CD1c-positive myeloid dendritic cell (primary cell): ENCODE measurements at regions not wholly inside any gene's neighbourhood (a gene's known extent, or its start where the extent isn't known, plus 50 kb on each side); places are given as distances from the start of the nearest gene placed in this dataset.

Experiments
- DNase-seq: peaks from one replicate; pipeline ENCODE4 v3.0.0-alpha.2; 2016; ENCODE audit errors: extremely low spot score

DNA sequence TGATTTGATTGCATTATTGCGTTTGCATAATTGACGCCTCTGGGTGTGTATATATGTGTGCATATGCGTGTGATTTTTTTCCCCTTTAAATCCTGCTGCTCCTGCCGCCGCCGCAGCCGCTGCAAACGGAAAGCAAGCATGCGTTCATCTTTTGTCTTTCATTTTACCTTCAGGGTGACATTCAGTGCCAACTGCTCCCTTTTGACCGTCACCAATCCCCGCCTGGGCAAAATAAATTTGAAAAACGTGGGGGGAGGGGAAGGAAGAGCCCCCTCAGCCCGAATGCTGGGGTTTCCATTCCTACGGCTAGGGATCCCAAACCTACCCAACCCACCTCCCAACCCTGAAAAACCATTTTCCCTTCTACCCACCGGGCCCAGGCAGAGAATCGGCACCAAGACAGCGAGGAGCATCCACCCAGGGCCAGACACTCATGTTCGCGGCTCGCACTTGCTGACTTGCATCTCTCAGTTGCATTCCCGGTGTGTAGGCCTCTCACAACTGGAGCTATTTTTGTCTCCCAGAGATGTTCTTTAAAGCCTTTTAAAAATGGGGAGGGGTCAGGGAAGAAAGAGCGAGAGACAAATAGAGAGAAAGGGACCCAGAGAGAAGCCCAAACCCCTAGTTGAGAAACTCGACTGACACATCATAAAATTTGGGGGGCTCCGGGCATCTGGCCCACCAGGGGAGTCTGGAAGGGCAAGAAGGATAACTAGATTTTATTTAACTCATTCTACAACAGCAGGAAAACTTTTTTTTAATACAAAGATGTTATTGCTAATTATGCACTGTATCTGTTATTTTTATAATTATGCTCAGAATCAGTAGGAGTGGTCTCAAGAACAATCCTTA is 367.1 kb upstream of the ESRRG start:
- DNase-seq = no peak

- DNase-seq = no peak
These were observed 366.3 kb upstream of the ESRRG start for GRCh38 chr1:217089361-217090014.

DNA sequence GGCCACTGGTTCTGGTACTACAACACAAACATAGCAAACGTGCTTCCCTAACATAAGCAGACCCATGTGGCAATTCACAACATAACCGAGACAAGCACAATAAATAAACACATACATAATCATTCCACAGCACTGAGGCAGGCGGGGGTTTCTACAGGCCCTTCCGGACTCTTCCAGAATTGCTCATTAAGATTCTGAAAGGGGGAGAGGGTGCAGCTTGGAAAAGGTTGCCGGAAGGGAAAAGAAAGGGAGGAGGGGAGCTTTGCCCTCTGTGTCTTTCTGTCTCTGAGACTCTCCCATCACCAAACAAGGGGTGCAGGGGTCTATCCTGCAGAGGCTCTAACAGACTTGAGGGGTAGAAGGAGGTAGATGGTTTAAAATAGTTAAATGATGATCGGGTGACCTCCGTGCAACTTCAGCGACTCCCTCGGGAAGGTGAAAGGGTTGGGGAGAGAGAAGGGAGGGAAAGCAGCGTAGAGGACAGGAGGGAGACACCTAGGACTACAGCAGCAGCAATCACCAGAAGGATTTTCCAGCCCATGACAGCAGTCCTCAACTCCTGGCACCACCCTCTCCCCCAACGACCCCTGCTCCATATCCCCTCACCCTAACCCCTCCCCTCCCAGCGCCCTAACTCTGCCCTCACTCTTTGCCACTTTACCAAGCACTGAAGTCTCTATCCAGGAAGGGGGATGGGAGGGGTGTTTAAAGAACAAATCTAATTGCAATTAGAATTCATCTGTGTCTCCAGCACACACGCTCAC is 365.5 kb upstream of the ESRRG start:
- no peak for DNase-seq

GRCh38 chr1:217088011-217088410 is 364.8 kb upstream of the ESRRG start:
- no peak for DNase-seq

DNA sequence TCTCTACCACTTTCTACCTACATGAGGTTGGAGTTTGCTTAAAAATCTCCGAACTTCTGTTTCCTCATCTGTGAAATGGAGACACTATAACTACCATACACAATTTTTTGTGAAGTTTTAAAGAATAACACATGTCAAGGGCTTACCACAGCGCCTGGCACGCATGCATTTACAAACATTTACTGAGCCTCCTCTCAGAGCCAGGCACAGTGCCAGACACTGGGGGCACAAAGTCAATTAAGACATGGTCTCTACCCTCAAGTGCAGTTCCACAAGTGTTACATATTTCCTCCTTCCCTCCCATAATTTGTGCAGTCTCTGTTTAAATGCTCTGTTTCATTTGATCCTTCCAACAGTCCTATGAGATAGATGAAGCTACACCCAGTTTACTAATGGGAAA is 356.4 kb upstream of the ESRRG start:
- no peak for DNase-seq

- DNase-seq = no peak
These were observed 355.7 kb upstream of the ESRRG start for GRCh38 chr1:217078959-217079358.

DNA sequence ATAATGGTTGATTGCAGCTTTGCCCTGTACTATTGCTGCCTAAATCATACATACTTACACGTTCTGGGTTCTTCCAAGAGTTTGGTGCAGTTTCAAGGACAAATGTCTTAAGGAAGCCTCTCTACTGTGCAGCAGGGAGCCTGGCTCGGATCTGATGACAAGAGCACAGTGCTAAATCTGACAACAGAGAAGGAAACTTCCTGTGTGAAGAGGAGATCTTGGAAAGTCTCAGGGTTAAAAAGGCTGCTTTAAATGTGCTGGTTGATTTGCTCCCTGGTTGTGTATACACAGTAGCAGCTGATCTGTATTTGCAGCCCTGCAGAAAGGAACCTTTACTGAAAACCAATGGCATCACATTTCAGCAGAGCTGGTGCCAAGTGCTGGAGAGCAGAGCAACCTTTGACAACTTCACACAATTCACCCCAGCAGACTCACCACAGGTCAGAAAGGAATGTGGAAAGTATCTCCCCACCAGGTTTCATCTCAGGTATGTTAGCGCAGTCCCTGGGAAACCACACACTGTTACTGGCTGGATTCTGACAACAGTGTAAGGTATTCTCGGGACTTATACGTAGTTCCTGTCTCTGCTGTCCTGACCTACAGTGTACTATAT is 355.0 kb upstream of the ESRRG start:
- DNase-seq = no peak

DNA sequence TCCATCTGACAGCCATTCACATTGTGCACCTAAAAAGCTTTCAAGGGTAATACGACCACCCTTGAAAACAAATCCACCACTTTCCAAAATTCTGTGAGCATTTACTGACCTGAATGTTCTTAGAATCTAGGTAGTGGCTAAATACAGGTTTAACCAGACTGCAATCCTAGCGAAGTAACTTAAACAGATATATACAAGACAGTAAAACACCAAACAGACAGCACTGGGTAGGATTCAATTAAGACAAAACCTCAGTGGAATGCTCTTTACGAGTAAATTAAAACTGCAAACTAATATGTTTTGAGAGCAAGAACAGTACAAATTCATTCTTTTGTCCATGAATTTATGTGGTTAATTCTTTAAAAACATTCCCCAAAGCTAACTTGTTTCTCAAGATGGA is 354.2 kb upstream of the ESRRG start:
- no peak for DNase-seq

DNA sequence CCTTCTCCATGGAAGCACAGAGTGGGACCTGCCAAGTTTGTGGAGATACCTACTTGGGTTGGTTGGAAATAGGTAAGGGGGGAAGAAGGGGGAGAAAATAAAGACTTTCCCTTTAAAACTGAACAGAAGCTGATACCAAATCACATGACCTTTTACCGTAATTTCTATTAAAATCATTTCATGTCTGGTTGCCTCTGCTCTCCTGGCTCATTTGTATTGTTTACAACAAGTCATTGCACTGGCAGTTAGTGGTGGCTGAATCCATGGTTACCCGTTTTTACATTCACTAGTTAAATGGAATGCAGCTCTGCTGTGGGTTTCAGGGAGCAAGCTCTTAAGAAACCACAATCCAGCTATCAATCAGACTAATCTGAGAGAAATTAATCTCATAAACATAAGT is 353.7 kb upstream of the ESRRG start:
- no peak for DNase-seq

- no peak for DNase-seq
These were observed 349.7 kb upstream of the ESRRG start for GRCh38 chr1:217072926-217073325.

DNA sequence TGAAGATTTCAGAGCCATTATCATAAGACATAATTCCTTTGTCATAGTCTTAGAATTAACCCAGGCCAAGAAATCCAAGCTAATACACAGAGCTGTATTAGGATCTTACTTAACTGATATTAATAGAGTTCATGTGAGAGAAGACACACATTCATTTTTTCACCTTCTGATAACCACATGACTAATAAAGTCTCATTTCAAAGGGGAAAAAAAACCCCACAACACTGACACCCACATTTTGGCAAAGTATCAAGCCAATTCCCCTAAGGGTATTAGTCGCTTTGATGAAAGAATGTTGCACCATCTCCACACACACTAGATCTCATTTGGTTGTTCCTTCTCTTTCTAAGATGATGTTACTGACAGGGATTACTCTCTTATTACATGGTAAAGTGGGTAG is 344.4 kb upstream of the ESRRG start:
- no peak for DNase-seq

DNA sequence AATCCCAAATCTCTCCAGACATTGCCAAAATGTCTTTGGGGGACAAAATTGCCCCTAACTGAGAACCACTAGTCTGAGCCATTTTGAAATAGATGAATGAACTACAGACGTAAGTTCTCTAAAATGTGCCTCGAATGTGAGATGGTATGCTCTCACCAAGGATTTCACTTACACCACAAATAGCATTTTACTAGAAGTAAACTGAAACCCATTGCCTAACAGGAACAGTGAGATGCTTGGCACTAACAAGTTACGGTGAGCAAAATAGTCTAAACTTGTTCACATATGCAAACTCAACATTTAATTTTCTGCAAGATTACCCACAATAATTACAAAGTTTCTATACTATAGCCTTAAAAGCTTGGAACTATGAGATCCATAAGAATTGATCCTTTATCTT is 343.6 kb upstream of the ESRRG start:
- no peak for DNase-seq

DNA sequence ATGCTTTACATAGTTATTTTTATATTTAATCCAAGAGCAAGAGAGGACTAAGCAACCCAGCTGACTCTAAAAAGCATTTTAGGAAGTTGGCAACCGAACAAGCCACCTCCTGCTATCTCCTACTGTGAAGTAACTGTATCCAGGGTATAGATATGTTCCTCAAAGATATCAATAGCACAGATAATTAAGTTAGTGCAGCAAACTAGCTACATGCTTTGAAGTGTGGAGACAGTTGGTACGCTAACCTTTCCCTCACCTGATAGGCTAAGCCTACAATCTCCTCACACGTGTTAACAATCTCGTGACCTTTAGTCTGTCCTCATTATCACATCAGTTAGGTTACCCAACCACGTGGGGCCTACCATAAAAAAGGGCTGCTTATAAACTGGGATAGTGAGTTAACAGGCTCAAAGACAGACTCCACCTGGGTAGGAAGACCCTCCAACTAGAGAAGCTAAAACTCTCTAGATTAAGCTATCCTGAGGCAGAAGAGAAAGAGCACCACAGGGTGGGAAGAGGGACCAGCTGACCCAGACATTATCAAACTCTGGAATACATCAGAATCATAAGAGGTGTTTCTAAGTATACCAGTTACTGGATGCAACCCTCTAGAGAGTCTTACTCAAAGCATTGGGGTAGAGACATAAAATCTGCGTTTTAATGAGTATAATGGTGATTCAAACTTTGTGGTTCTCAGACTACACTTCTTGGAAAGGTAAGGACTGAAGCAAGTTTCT is 340.1 kb upstream of the ESRRG start:
- DNase-seq = no peak

DNA sequence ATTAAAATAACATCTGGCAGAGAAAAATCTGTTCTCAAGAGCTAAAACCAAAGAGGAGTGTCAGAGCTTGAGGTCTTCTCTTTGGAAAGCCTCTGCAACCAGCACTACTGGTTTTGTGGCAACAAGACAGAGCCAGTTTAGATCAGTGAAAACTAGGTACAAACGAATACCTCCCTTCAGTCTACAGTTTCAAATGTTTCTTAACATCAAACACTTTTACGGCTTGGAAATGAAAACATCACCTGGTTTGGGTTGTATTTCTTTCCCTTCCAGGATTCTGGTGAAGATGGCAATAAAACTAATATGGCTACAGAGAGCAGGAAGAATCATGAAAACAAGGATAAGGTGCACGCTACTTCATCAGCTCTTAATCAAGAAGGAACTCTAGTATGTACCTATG is 339.4 kb upstream of the ESRRG start:
- DNase-seq = no peak

GRCh38 chr1:217059401-217059800 is 336.2 kb upstream of the ESRRG start:
- DNase-seq = no peak

DNA sequence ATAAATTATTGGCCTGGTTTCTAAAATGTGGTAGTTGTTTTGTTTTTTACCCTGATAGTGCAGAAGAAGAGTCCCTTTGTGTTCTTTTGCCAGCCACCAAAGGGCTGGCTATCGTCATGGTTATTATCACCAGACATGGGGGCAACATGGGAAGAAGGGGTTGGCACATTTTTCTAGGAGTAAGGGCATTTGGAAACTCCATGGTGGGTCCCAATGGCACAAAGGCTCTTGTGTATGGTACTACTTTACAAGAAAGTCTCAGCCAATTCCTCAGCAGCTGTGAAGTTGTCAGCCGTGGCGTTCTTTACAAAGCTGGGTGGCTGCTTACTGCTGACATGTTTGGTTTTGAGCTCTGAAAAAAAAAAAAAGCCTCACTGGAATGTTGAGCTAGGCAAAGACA is 330.4 kb upstream of the ESRRG start:
- DNase-seq = no peak

DNA sequence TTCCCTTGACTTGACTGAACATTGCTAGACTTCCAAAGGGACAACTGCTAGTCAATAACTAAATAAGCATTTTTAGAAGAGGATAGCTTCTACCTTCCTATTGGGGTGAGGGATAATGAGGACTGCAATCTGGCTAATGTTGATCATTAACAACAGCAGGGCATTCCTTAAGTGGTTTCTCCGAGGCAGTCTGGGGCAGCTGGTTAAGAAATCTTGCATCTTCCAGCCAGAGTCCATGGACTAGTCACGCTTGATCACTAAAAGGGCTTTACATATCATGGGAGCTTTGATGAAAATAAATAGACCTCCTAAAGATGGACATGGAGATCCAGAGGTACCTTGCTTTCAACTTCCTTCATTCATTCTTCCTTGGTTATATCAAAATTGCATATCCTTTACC is 329.4 kb upstream of the ESRRG start:
- no peak for DNase-seq

GRCh38 chr1:217052196-217052595 is 329.0 kb upstream of the ESRRG start:
- no peak for DNase-seq

GRCh38 chr1:217049721-217050120 is 326.5 kb upstream of the ESRRG start:
- no peak for DNase-seq

DNA sequence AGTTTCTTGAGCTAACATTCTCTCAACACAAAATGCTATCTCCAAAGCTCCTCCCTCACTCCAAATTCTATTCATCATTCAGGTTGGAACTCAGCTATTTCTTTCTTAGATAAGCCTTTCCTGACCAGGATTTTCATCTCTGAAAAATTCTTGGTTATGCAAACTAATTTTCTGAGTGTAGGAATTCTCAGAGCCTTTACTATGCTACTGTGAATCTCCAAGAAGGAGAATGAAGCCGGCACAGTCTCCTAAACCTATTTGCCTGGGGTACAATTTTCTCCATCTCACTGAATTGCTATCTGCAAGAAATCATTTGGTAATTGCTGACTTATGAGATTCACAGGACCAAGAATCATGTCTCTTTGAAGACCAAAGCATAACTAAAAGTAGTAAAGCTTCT is 325.9 kb upstream of the ESRRG start:
- DNase-seq = no peak

- no peak for DNase-seq
These were observed 325.0 kb upstream of the ESRRG start for GRCh38 chr1:217048104-217048707.
